ENCODE measurements at regions not wholly inside any gene's neighbourhood (a gene's known extent, or its start where the extent isn't known, plus 50 kb on each side); places are given as distances from the start of the nearest gene placed in this dataset.

DNA sequence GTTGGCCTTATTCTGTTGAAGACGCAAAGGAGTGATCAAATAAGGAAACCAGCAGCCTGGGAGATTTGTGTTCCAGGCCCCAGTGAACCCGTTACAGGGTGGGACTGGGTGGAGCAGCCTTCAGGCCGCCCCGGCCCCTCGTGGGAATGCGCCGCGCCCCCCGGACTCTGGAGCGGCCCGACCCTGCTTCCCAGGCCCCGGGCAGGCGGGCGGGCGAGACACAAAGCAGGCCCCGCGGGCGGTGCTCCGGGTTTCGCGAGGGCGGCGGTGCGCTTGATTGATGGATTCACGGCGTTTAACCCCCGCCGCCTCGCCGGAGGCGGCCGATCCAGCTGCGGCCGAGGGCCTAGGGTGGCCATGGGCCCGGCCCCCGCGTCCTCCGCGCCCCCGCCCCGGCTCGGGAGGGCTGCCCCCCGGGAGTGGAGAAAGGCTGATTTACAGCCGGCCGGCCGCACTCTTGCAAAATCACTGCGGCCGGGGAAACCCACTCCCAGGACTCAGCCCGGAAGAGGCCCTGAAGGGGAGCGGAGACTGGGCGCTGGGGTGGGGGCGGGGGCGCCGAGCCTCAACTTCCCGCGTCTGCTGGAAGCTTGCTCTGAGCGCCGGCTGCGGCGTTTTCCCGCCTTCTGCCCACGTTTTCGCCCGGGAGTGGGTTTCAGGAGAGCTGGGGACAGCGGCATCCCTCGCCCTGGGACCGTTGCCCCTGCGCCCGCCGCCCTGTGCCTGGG is 299.6 kb upstream of the NFE2L3 start:
- DNase-seq = no peak

GRCh38 chr7:25852939-25853271 is 299.1 kb upstream of the NFE2L3 start:
- DNase-seq = no peak

DNA sequence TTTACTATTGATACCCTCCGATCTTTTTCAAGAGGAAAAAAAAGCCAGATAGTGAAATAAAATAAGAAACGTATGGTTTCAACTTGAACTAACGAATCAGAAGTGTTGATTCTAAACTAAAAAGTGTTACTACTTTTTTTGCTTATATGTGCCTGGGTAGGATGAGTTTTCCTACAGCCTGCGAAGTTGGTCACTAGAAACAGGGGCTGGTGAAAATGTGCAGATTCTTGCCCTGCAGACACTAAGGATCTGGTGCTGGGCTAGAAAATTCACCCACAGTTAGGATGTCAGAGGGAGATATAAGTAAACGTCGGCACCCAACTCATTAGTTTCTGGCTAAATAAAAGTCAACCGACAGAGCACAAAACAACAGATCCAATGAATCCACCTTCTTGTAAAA is 298.7 kb upstream of the NFE2L3 start:
- DNase-seq = no peak

- no peak for DNase-seq
These were observed 297.9 kb upstream of the NFE2L3 start for GRCh38 chr7:25854059-25854458.

- DNase-seq = peak; percentile 99
These were observed 297.1 kb upstream of the NFE2L3 start for GRCh38 chr7:25854608-25855497.

- peak; percentile 68 for DNase-seq
These were observed 295.9 kb upstream of the NFE2L3 start for GRCh38 chr7:25855854-25856782.

DNA sequence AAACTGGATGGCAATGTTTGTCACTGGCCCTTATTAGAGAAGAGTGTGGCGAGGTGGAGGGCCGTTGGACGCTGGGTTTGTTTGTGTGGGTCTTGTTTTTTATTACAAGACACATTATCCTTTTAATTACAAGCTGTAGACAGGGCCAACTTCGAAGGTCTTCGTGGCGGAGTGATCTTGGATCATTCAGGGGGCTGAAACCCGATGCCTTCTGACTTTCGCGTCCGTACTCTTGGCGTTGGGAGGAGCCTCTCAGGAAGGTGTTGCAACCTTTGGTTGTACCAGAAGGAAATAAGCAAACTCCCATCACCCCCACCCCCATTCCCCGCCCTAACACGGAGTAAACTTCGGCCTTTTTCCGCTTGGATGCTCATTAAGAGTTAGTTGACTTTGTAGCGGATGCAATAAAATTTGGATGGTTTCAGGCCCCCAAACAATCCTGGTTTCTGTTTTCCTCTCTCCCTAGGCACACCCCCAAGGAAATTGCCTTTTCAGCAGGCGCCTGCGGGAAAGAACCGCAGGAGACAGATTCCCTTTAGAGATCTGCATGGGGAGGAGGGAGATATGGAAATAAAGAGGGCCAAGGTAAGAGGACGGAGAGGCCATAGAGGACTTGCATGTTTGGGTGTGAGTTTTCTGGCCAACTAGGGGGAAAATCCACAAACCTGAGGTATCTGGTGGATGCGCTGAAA is 294.5 kb upstream of the NFE2L3 start:
- peak; percentile 76 for DNase-seq

DNA sequence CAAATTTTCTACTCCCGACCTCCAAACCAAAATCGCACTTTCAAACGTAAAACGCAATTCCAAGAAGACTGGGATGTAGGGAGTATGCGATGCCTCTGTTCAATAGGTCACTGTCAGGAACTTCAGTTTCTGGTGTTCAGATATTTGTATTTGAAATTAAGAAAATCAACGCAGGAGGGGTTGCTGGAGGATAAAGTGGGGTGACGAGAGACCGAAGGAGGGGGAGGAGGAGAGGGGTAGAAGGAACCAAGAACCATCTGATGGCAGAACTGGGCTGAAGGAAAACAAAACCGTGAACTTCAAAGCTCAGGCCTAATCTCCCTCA is 293.8 kb upstream of the NFE2L3 start:
- no peak for DNase-seq

GRCh38 chr7:25858525-25859411 is 293.2 kb upstream of the NFE2L3 start:
- DNase-seq = no peak

GRCh38 chr7:25859412-25860274 is 292.4 kb upstream of the NFE2L3 start:
- no peak for DNase-seq

DNA sequence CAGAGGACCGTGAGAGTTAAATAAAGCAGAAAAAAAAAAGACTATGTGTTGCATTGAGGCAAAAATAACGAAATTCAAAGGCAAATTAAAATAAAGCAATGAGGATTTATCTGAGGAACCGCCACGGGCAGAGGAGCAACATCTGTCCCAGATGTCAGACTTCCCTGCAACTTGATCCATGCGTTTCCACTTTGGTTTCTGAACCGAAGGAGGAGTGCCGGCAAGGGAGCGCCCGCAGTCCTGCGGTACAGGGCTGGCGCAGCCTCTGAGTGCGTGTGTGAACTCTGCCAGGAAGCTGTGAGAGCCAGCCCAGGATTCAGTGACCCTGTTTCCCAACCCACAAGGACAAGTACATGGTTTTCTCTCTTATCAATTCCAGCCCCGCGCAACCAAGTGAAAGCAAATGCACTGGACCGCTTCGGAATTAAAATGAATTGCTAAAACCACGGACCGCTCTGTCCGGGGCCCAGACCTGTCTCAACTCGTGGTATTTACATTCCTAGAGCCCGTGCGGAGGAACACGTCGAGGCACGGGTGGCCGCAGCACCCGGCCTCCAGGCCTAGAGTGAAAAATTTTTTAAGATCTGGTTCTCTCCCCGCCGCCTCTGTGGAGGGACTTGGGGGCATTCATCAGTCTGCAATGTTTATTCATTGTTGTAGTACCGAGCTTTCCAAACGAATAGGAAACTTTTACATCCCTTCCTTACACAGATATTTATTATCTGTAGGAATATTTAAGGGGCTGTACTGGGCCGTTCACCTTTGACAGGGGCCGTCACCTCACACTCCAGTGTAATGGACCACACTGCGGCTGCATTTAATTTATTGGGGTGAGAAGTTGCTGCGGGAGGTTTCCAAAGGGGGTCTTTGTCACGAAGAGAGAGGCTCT is 291.5 kb upstream of the NFE2L3 start:
- no peak for DNase-seq

DNA sequence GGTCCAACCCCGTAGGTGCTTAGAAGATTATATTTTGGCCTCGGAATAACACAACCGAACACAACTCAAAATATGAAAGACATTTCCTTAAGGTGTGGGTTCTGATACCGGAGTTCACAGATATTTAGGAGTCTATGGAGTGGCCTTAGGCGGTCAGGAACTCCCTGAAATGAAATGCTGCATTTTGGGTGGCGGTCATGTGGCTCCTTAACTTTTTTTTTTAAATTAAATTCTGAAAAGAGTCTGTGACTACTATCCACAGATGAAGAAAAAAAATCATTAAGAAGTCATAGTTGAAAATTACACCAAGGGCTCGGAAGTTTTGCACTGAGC is 290.9 kb upstream of the NFE2L3 start:
- DNase-seq = no peak

- DNase-seq = no peak
These were observed 290.3 kb upstream of the NFE2L3 start for GRCh38 chr7:25861601-25862260.

GRCh38 chr7:25862261-25863004 is 289.6 kb upstream of the NFE2L3 start:
- peak; percentile 100 for DNase-seq

GRCh38 chr7:25863005-25863728 is 288.8 kb upstream of the NFE2L3 start:
- DNase-seq = peak; percentile 57

DNA sequence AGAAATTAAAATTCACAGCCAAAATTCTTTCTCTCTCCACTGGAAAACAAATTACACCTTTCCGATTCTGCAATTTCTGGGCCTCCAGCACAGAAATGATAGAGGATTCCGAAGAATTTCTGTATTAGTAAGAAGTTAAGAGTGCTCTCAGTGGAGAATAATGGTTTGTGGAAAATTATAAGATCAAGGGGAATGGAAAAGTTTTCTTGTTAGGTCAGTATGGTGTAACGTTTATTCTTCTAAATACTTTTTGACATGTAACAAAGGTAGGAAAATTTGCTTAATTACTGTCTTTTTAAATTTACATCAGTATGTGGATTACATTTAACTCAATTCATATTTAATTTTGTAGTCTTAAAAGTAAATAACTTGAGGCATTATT is 288.3 kb upstream of the NFE2L3 start:
- no peak for DNase-seq

GRCh38 chr7:25864511-25864910 is 287.5 kb upstream of the NFE2L3 start:
- DNase-seq = no peak
